CD14-positive monocyte (primary cell): ENCODE measurements at regions not wholly inside any gene's neighbourhood (a gene's known extent, or its start where the extent isn't known, plus 50 kb on each side); places are given as distances from the start of the nearest gene placed in this dataset.

Experiments used
- DNase-seq, 3 donors: peaks; one replicate each; pipeline ENCODE4 v3.0.0-alpha.2; 2011 to 2022
- H2AFZ ChIP-seq: 2 replicates; pipeline ENCODE4 v1.6.0; 2012; ENCODE audit warnings: mild to moderate bottlenecking, low read depth, low read length, inconsistent platforms; ENCODE audit not compliant: insufficient read depth, poor library complexity, severe bottlenecking
- H3K27ac ChIP-seq, 2 donors: 1 replicate in 1 of 2; 2 replicates in 1 of 2; pipeline ENCODE4 v1.5.1; 2012 to 2013; ENCODE audit warnings: low read length in 2 of 2, control low read depth in 1 of 2, inconsistent platforms in 1 of 2, low read depth in 1 of 2, mild to moderate bottlenecking in 1 of 2
- H3K27me3 ChIP-seq, 2 donors: one replicate each; pipeline versions ENCODE4 v1.6.0 to v1.6.1; 2011 to 2013; ENCODE audit warnings: low read length in 2 of 2; ENCODE audit not compliant: control insufficient read depth in 2 of 2, insufficient read depth in 2 of 2
- H3K36me3 ChIP-seq, 2 donors: replicated peaks in 1 of 2; 1 replicate in 1 of 2; 2 replicates in 1 of 2; pipeline versions ENCODE4 v1.5.1 to v1.6.1; 2012 to 2013; ENCODE audit warnings: low read length in 2 of 2, control low read depth in 1 of 2, inconsistent platforms in 1 of 2, mild to moderate bottlenecking in 1 of 2; ENCODE audit not compliant: insufficient read depth in 2 of 2, control insufficient read depth in 1 of 2
- H3K4me1 ChIP-seq, 2 donors: 1 replicate in 1 of 2; 2 replicates in 1 of 2; pipeline versions ENCODE4 v1.5.1 to v1.6.1; 2012 to 2013; ENCODE audit warnings: low read length in 2 of 2, control low read depth in 1 of 2, inconsistent platforms in 1 of 2, mild to moderate bottlenecking in 1 of 2, moderate library complexity in 1 of 2; ENCODE audit not compliant: insufficient read depth in 2 of 2, control insufficient read depth in 1 of 2
- H3K4me2 ChIP-seq: replicated peaks from 2 replicates; pipeline ENCODE3; 2012; ENCODE audit warnings: low read length, moderate library complexity, mild to moderate bottlenecking; ENCODE audit not compliant: poor library complexity, severe bottlenecking; ENCODE audit errors: extremely low read depth
- H3K4me3 ChIP-seq, 3 experiments: fragments of 200-600 bp in 1 of 3; sonication (generic) in 1 of 3; replicated peaks in 1 of 3; 1 replicate in 2 of 3; 2 replicates in 1 of 3; pipeline ENCODE4 v1.5.1; 2011 to 2013; ENCODE audit warnings: low read length in 3 of 3, mild to moderate bottlenecking in 3 of 3, control low read depth in 2 of 3, low read depth in 2 of 3, inconsistent platforms in 1 of 3, moderate library complexity in 1 of 3
- H3K79me2 ChIP-seq: 2 replicates; pipeline ENCODE4 v1.6.0; 2012; ENCODE audit warnings: mild to moderate bottlenecking, control low read depth, inconsistent platforms, low read length, moderate library complexity; ENCODE audit not compliant: insufficient read depth
- H3K9ac ChIP-seq: 2 replicates; pipeline ENCODE4 v1.6.0; 2017; ENCODE audit warnings: low read length, mild to moderate bottlenecking; ENCODE audit not compliant: insufficient read depth, poor library complexity, severe bottlenecking
- H3K9me3 ChIP-seq, 2 donors: replicated peaks in 1 of 2; 1 replicate in 1 of 2; 2 replicates in 1 of 2; pipeline versions ENCODE4 v1.5.1 to v1.6.1; 2012 to 2013; ENCODE audit warnings: low read length in 2 of 2, control low read depth in 1 of 2; ENCODE audit not compliant: control insufficient read depth in 1 of 2, insufficient read depth in 1 of 2
- H4K20me1 ChIP-seq: 2 replicates; pipeline ENCODE4 v1.6.0; 2012; ENCODE audit warnings: mild to moderate bottlenecking, low read length, control low read depth, moderate library complexity; ENCODE audit not compliant: insufficient read depth
- H3K27ac Mint-ChIP-seq, 7 donors: one replicate each; pipeline ENCODE4 v1.8.0; 2020; ENCODE audit warnings: mild to moderate bottlenecking in 7 of 7, mixed read lengths in 7 of 7, moderate library complexity in 6 of 7, inconsistent platforms in 2 of 7
- H3K27me3 Mint-ChIP-seq, 3 donors: one replicate each; pipeline ENCODE4 v1.8.0; 2021 to 2022; ENCODE audit warnings: low read depth in 3 of 3, mild to moderate bottlenecking in 3 of 3, mixed read lengths in 3 of 3, moderate library complexity in 3 of 3, inconsistent platforms in 1 of 3
- H3K36me3 Mint-ChIP-seq, 2 donors: one replicate each; pipeline ENCODE4 v1.8.0; 2020; ENCODE audit warnings: mixed read lengths in 2 of 2, inconsistent platforms in 1 of 2, mild to moderate bottlenecking in 1 of 2
- H3K4me1 Mint-ChIP-seq: one replicate; pipeline ENCODE4 v1.8.0; 2020; ENCODE audit warnings: mild to moderate bottlenecking, mixed read lengths
- H3K4me3 Mint-ChIP-seq, 2 donors: one replicate each; pipeline ENCODE4 v1.8.0; 2020; ENCODE audit warnings: mild to moderate bottlenecking in 2 of 2, mixed read lengths in 2 of 2, moderate library complexity in 1 of 2
- H3K9me3 Mint-ChIP-seq, 7 donors: one replicate each; pipeline ENCODE4 v1.8.0; 2020 to 2022; ENCODE audit warnings: mixed read lengths in 7 of 7, mild to moderate bottlenecking in 6 of 7, moderate library complexity in 6 of 7, inconsistent platforms in 2 of 7
- CTCF ChIP-seq: fragments of 200-600 bp; IDR thresholded peaks from one replicate; pipeline ENCODE4 v1.8.0; 2022; ENCODE audit warnings: antibody characterized with exemption, mild to moderate bottlenecking
- WGBS: methylation state at CpG from one replicate; pipeline ENCODE4 v1.1.5; 2013; ENCODE audit warnings: missing lambda C conversion rate; ENCODE audit not compliant: insufficient coverage; 5-methylcytosine and 5-hydroxymethylcytosine counted together
- intact Hi-C, 2 donors: fragments of 100-400 bp; cut with micrococcal nuclease; formaldehyde crosslinking; loops; one replicate each; pipeline versions ENCODE4 v1.15.0 to v1.15.1; 2023

GRCh38 chr9:81389569-81389993 is 299.8 kb downstream of the TLE1 start:
- Mint-ChIP-seq H3K4me1 (no peaks in the 10 kb centered on the region), H3K27ac (no peak overlapping the region), H3K9me3 (peaks cover 2 to 9% (median 2%) of the 10 kb centered on the region in 7 donors), H3K4me3 (no peak overlapping the region), H3K36me3 (no peaks in the 10 kb centered on the region), H3K27me3 (peaks cover 0 to 4% (median 0%) of the 10 kb centered on the region in 3 donors)
- intact Hi-C loops: no loop called here
- Histone ChIP-seq H3K9me3 (no peaks in the 10 kb centered on the region), H3K9ac (no peak overlapping the region), H4K20me1 (no peaks in the 10 kb centered on the region), H3K4me2 (no peak overlapping the region), H3K27me3 (no peaks in the 10 kb centered on the region), H3K36me3 (no peaks in the 10 kb centered on the region), H3K27ac (no peak overlapping the region), H3K4me3 (no peak overlapping the region), H2AFZ (no peak overlapping the region), H3K79me2 (no peaks in the 10 kb centered on the region), H3K4me1 (no peaks in the 10 kb centered on the region)
- no CpG with 5 or more reads among the region's 6 CpGs for WGBS
- no peak for DNase-seq
- no peak for TF ChIP-seq CTCF

GRCh38 chr9:81388831-81389230 is 300.5 kb downstream of the TLE1 start:
- Histone ChIP-seq H3K4me1 (no peaks in the 10 kb centered on the region), H4K20me1 (no peaks in the 10 kb centered on the region), H2AFZ (no peak overlapping the region), H3K36me3 (no peaks in the 10 kb centered on the region), H3K27me3 (no peaks in the 10 kb centered on the region), H3K27ac (no peak overlapping the region), H3K79me2 (no peaks in the 10 kb centered on the region), H3K4me2 (no peak overlapping the region), H3K9ac (no peak overlapping the region), H3K4me3 (no peak overlapping the region), H3K9me3 (no peaks in the 10 kb centered on the region)
- H3K9me3 Mint-ChIP-seq: peaks cover 2 to 9% (median 2%) of the 10 kb centered on the region in 7 donors
- WGBS: no CpG with 5 or more reads among the region's 1 CpG
- no peak for TF ChIP-seq CTCF
- H3K4me3 Mint-ChIP-seq: no peak overlapping the region
- no peaks in the 10 kb centered on the region for H3K36me3 Mint-ChIP-seq
- peaks cover 0 to 4% (median 0%) of the 10 kb centered on the region in 3 donors for H3K27me3 Mint-ChIP-seq
- no peaks in the 10 kb centered on the region for H3K4me1 Mint-ChIP-seq
- intact Hi-C loops: no loop called here
- no peak overlapping the region for H3K27ac Mint-ChIP-seq
- DNase-seq: no peak
